Neural cell (in vitro differentiated cells): ENCODE measurements at regions not wholly inside any gene's neighbourhood (a gene's known extent, or its start where the extent isn't known, plus 50 kb on each side); places are given as distances from the start of the nearest gene placed in this dataset.

Source experiments
- CTCF ChIP-seq: fragments of 450-650 bp; IDR thresholded peaks from 2 replicates; pipeline ENCODE4 v1.5.1; 2014; ENCODE audit warnings: antibody characterized with exemption, mild to moderate bottlenecking, moderate library complexity; ENCODE audit not compliant: poor library complexity, severe bottlenecking
- EP300 ChIP-seq: fragments of 450-650 bp; conservative IDR thresholded peaks from 2 replicates; pipeline ENCODE4 v1.6.1; 2014; ENCODE audit warnings: antibody characterized with exemption, mild to moderate bottlenecking, moderate library complexity; ENCODE audit not compliant: poor library complexity, severe bottlenecking
- EZH2 ChIP-seq: fragments of 200-600, 300-800 bp; shearing (Covaris generic), sonication (generic); IDR thresholded peaks from 2 replicates; pipeline ENCODE4 v1.6.1; 2014; ENCODE audit warnings: antibody characterized with exemption, low read length, borderline replicate concordance, mild to moderate bottlenecking; ENCODE audit not compliant: insufficient read depth, poor library complexity, severe bottlenecking
- MXI1 ChIP-seq: fragments of 450-650 bp; conservative IDR thresholded peaks from 2 replicates; pipeline ENCODE4 v1.6.1; 2014; ENCODE audit warnings: antibody characterized with exemption, mild to moderate bottlenecking; ENCODE audit not compliant: poor library complexity, severe bottlenecking
- POLR2AphosphoS5 ChIP-seq: IDR thresholded peaks from 2 replicates; pipeline ENCODE4 v1.6.1; 2012
- REST ChIP-seq: IDR thresholded peaks from 2 replicates; pipeline ENCODE4 v1.6.1; 2012; ENCODE audit warnings: borderline replicate concordance

- TF ChIP-seq CTCF (no peak), POLR2AphosphoS5 (no peak), EP300 (no peak), MXI1 (no peak), EZH2 (no peak), REST (no peak)
Observed at GRCh38 chr3:182220013-182220412, 508.3 kb downstream of the SOX2 start.
